Astrocyte of the cerebellum (primary cell): ENCODE measurements at regions not wholly inside any gene's neighbourhood (a gene's known extent, or its start where the extent isn't known, plus 50 kb on each side); places are given as distances from the start of the nearest gene placed in this dataset.

Experiments used
- DNase-seq: peaks from one replicate; pipeline ENCODE4 v3.0.0-alpha.2; 2011; ENCODE audit warnings: low read depth
- H3K4me3 ChIP-seq: 2 replicates; pipeline ENCODE4 v1.5.1; 2011; ENCODE audit warnings: mild to moderate bottlenecking, low read depth, low read length, moderate library complexity
- CTCF ChIP-seq: IDR thresholded peaks from 2 replicates; pipeline ENCODE4 v1.5.1; 2012; ENCODE audit warnings: low read length, low read depth, moderate library complexity, mild to moderate bottlenecking; ENCODE audit errors: missing control alignments
- in situ Hi-C: cut with HindIII; loops from 2 replicates; pipeline ENCODE4 v1.10.0; 2017; ENCODE audit warnings: low sequenced_read_pairs

DNA sequence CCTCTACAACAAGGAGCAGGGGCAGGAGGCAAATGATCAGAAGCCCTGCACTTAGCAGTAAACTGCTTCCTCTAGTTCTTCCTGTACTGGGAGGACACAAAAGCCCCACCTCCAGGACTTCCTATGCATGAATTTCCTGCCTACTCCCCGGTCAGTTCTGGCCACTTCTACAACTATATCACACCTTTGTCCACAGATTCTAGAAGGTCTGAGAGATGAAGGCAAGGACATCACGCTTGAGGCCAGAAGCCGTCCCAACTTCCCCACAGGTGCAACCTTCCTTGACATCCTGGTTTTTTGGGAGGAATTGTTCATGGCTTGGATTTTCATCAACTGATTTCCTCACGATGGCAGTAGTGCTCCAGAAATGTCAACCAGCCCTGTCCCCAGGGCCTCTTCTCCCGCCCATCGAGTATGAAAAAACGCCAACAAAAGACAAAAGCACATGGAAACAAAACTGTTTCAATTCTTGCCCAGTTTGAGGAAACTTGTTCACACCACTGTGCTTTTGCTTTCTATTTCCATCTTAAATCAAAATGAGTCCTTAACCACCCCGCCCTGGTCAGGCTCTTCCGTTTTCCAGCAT, 206.5 kb upstream of the STK26 start:
- H3K4me3 ChIP-seq, result peak overlapping the region; percentile 27
- TF ChIP-seq CTCF, result peak; percentile 28
- DNase-seq, result peak; percentile 66
- in situ Hi-C loops, result no loop called here

DNA sequence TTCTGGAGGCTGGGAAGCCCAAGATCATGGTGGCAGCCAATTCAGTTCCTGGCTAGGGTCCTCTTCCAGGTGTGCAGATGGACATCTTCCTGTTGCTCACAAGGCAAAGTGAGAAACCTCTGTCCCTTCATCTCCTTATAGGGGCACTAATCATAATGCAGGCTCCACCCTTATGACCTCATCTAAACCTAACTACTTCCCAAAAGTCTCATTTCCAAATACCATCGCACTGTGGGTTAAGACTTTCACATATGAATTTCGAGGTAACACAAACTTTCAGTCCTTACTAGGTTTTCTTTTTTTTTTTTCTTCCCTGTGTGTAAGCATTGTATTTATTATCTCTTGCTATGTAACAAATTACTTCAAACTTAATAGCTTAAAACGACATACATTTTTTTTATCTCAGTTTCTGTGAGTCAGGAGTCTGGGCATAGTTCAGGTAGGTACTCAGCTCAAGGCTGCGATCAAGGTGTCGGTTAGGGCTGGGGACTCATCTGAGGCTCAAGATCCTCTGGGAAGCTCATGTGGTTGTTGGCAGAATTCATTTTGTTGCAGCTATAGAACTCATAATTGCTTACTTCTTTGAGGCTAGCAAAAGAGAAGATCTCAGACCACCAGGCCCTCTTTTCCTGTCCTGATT, 204.7 kb upstream of the STK26 start:
- H3K4me3 ChIP-seq, result no peak overlapping the region
- no peak for TF ChIP-seq CTCF
- no peak for DNase-seq
- in situ Hi-C loops, result no loop called here

DNA sequence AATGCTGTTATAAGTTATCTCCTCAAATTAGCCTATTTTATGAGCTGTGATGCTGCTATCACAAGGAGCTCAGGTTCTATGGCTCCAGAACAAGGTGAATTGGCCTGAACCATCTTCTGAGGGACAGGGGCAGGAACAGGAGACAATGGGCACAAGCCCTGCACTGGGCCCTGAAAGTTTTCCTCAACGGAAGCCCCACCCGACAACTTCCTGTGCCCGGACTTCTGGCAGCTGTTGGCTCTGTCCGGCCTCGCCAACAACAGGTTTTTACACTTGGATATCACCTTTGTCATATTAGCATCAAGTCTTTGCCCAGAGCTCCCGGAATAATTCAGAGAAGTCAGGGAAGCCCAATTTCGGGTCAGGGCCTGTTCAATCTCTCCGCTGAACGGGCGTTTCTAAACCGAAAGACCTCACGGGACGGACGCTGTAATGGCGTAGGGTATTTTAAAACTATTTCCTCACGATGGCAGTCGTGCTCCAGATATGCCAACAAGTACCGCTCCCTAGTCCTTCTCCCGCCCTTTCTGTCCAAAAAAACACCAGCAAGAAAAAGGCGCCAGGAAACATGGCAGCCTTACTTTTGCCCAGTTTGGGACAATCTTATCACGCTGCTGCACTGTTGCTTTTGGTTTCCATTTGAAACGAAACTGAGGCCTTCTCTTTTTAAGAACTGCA, 201.0 kb upstream of the STK26 start:
- in situ Hi-C loops, result no loop called here
- TF ChIP-seq CTCF, result peak; percentile 35
- DNase-seq, result peak; percentile 74
- peak overlapping the region; percentile 46 for H3K4me3 ChIP-seq

DNA sequence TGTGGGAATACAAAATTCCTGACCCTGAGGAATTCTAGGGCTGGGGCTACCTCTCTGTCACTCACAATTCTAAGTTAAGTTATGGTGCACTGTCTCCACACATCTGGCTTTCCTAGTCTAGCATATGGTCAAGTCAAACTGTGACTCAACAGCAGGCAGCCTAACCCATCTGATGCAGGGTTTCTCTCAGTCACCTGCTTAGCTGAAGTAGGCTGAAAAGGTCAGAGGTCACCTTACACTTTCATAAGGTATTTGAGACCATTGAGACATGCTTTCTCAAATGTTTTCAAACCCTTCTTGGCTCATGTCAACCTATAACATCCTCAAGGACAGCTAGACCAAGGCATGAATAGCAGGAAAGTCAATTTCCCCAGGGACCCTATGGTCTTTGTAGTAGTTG, 196.5 kb upstream of the STK26 start:
- in situ Hi-C loops, result no loop called here
- TF ChIP-seq CTCF, result no peak

GRCh38 chrX:131827935-131828334, 195.2 kb upstream of the STK26 start:
- DNase-seq, result no peak
- in situ Hi-C loops, result no loop called here
- TF ChIP-seq CTCF, result no peak
- H3K4me3 ChIP-seq, result no peak overlapping the region

More for the DNA sequence above, 196.5 kb upstream of the STK26 start:
- DNase-seq, result no peak
- no peak overlapping the region for H3K4me3 ChIP-seq

- TF ChIP-seq CTCF, result no peak
- H3K4me3 ChIP-seq, result no peak overlapping the region
- in situ Hi-C loops, result no loop called here
- DNase-seq, result no peak
These were observed 194.6 kb upstream of the STK26 start for GRCh38 chrX:131828482-131828881.
